Activated CD8-positive, alpha-beta T cell treated with anti-CD3 and anti-CD28 coated beads for 36 hours (primary cell): ENCODE measurements at regions not wholly inside any gene's neighbourhood (a gene's known extent, or its start where the extent isn't known, plus 50 kb on each side); places are given as distances from the start of the nearest gene placed in this dataset.

ENCODE experiments used
- ATAC-seq: fragments of 200-7000 bp; cut with Tn5 transposase; one replicate; pipeline ENCODE4 v1.10.0; 2021; ENCODE audit warnings: mild to moderate bottlenecking, moderate library complexity
- CTCF ChIA-PET: fragments of 350-600 bp; sonication (Branson Sonifier 250); formaldehyde crosslinking; loops from one replicate; lab custom pipeline; 2021; ENCODE audit warnings: antibody characterized with exemption; lab: Charles Lee
- POLR2A ChIA-PET: fragments of 350-600 bp; sonication (Branson Sonifier 250); formaldehyde crosslinking; loops from one replicate; lab custom pipeline; 2021; ENCODE audit warnings: antibody characterized with exemption; lab: Charles Lee
- DNase-seq: peaks from one replicate; pipeline ENCODE4 v3.0.0-alpha.2; 2020
- H3K27ac Mint-ChIP-seq: one replicate; pipeline ENCODE4 v1.8.0; 2021; ENCODE audit warnings: mild to moderate bottlenecking, mixed read lengths
- H3K27me3 Mint-ChIP-seq: one replicate; pipeline ENCODE4 v1.8.0; 2021; ENCODE audit warnings: mixed read lengths
- H3K36me3 Mint-ChIP-seq: one replicate; pipeline ENCODE4 v1.8.0; 2021; ENCODE audit warnings: low read depth, mixed read lengths
- H3K4me1 Mint-ChIP-seq: one replicate; pipeline ENCODE4 v1.8.0; 2021; ENCODE audit warnings: low read depth, mixed read lengths
- H3K4me3 Mint-ChIP-seq: one replicate; pipeline ENCODE4 v1.8.0; 2021; ENCODE audit warnings: mild to moderate bottlenecking, moderate library complexity, mixed read lengths
- H3K9me3 Mint-ChIP-seq: one replicate; pipeline ENCODE4 v1.8.0; 2021; ENCODE audit warnings: mixed read lengths
- intact Hi-C: fragments of 100-400 bp; cut with micrococcal nuclease; formaldehyde crosslinking; loops from one replicate; pipeline ENCODE4 v1.10.0; 2022
- TF ChIP-seq, protein P1 (sequence below): fragments of 200-600 bp; IDR thresholded peaks from one replicate; pipeline ENCODE4 v1.8.0; 2022; ENCODE audit warnings: antibody characterized with exemption, mild to moderate bottlenecking

DNA sequence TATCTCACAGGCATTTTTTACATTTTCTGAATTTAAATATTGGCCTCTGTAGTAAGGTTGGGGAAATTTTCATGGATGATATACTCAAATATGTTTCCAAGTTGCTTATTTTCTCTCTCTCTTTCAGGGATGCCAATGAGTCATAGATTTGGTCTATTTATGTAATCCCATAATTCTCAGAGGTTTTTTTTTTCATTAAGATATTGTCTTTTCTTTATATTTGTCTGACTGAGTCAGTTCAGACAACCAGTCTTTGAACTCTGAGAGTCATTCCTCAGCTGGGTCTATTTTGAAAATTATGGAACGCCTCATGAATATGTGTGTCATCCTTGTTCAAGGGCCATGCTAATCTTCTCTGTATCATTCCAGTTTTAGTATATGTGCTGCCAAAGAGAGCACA lies 223.2 kb downstream of the PCSK1 start:
- Mint-ChIP-seq H3K4me1 (no peaks in the 10 kb centered on the region), H3K4me3 (no peak overlapping the region), H3K9me3 (peaks cover 19% of the 10 kb centered on the region), H3K27me3 (peaks cover 22% of the 10 kb centered on the region), H3K27ac (no peak overlapping the region), H3K36me3 (peaks cover 1% of the 10 kb centered on the region)
- POLR2A ChIA-PET: no interaction called here
- DNase-seq (no peak), ATAC-seq (no peak)
- intact Hi-C loops: no loop called here
- TF ChIP-seq, protein P1, sequence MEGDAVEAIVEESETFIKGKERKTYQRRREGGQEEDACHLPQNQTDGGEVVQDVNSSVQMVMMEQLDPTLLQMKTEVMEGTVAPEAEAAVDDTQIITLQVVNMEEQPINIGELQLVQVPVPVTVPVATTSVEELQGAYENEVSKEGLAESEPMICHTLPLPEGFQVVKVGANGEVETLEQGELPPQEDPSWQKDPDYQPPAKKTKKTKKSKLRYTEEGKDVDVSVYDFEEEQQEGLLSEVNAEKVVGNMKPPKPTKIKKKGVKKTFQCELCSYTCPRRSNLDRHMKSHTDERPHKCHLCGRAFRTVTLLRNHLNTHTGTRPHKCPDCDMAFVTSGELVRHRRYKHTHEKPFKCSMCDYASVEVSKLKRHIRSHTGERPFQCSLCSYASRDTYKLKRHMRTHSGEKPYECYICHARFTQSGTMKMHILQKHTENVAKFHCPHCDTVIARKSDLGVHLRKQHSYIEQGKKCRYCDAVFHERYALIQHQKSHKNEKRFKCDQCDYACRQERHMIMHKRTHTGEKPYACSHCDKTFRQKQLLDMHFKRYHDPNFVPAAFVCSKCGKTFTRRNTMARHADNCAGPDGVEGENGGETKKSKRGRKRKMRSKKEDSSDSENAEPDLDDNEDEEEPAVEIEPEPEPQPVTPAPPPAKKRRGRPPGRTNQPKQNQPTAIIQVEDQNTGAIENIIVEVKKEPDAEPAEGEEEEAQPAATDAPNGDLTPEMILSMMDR: no peak
- CTCF ChIA-PET: no interaction called here

DNA sequence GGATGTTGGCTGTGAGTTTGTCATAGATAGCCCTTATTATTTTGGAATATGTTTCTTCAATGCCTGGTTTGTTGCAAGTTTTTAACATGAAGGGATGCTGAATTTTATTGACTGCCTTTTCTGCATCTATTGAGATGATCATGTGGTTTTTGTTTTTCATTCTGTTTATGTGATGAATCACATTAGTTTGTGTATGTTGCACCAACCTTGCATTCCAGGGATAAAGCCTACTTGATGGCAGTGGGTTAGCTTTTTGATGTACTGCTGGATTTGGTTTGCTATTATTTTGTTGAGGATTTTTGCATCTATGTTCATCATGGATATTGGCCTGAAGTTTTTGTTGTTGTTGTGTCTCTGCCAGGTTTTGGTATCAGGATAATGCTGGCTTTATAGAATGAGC lies 225.6 kb downstream of the PCSK1 start:
- intact Hi-C loops: no loop called here
- Mint-ChIP-seq H3K27ac (no peak overlapping the region), H3K27me3 (peaks cover 20% of the 10 kb centered on the region), H3K36me3 (peaks cover 1% of the 10 kb centered on the region), H3K9me3 (peaks cover 19% of the 10 kb centered on the region), H3K4me1 (no peaks in the 10 kb centered on the region), H3K4me3 (no peak overlapping the region)
- DNase-seq (no peak), ATAC-seq (no peak)
- POLR2A ChIA-PET: no interaction called here
- TF ChIP-seq, protein P1: no peak
- CTCF ChIA-PET: no interaction called here

DNA sequence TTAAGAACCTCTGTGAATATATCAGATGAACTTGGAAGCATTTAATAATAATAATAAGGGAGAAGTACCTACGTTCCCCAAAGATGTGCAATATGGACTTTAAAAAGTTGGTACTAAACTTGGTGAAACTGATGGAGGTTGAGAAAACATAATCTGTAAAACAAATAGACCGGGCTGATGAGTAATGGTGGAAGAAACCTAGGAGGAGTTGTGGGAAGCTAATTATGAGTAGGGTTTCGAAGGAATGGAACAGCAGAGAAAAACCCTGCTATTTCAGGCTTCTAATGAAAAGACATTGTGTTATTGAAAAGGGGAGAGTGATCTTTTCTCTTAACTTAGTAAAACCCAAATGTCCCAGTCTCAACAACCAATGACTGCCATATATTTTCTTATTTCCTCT lies 229.3 kb downstream of the PCSK1 start:
- Mint-ChIP-seq H3K9me3 (peaks cover 18% of the 10 kb centered on the region), H3K4me3 (no peak overlapping the region), H3K27me3 (peaks cover 22% of the 10 kb centered on the region), H3K36me3 (peaks cover 1% of the 10 kb centered on the region), H3K4me1 (no peaks in the 10 kb centered on the region), H3K27ac (no peak overlapping the region)
- ATAC-seq: no peak
- POLR2A ChIA-PET: no interaction called here
- DNase-seq: no peak
- CTCF ChIA-PET: no interaction called here
- intact Hi-C loops: no loop called here
- TF ChIP-seq, protein P1: no peak

DNA sequence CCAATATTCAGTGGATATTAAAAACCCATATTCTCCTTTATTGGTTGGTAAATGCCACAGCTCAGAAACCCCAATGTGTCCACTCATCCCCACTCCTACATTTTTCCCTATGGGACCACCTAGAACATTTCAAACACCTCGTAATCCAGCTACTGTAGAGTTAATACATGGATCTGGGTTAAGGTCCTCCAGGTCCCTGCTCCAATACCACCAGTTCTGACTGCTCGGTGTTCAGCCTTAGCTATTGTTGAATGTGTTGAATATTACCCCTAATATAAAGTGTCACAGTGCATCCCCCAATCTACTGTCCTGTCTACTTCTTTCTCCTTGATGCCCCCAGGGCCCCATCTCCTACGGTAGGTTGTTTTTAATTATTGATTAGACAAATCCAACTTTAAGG lies 231.5 kb downstream of the PCSK1 start:
- H3K27me3 Mint-ChIP-seq: peaks cover 21% of the 10 kb centered on the region
- H3K36me3 Mint-ChIP-seq: no peaks in the 10 kb centered on the region
- ChIA-PET POLR2A (no interaction called here), CTCF (no interaction called here)
- ATAC-seq (no peak), DNase-seq (no peak)
- H3K27ac Mint-ChIP-seq: no peak overlapping the region
- intact Hi-C loops: no loop called here
- no peaks in the 10 kb centered on the region for H3K4me1 Mint-ChIP-seq
- no peak overlapping the region for H3K4me3 Mint-ChIP-seq
- TF ChIP-seq, protein P1: no peak
- H3K9me3 Mint-ChIP-seq: no peaks in the 10 kb centered on the region

DNA sequence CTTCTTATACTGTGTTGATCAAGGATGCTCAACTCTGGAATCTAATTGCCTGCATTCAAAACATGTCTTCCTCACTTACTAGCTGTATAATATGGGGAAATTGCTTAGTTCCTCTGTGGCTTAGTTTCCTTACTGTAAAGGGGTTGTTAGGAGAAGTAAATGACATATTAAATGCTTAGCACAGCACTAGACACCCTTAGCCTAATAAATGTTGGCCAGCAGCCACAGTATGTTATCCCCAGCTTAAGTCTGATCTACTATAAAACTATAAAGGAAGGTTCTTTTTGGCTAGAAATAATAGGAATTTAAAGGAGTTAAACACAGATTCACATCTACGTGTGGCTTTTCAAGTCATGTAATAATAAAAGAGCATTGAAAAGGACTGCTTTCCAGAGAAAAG lies 232.4 kb downstream of the PCSK1 start:
- CTCF ChIA-PET: interaction anchor here (0.9 kb wide), 1 partner anchor 135 kb away, joined by 3 read pairs; no protein-coding TSS in a partner anchor
- no peaks in the 10 kb centered on the region for H3K36me3 Mint-ChIP-seq
- TF ChIP-seq, protein P1: no peak
- no peak overlapping the region for H3K27ac Mint-ChIP-seq
- POLR2A ChIA-PET: no interaction called here
- no peaks in the 10 kb centered on the region for H3K4me1 Mint-ChIP-seq
- no peaks in the 10 kb centered on the region for H3K9me3 Mint-ChIP-seq
- H3K27me3 Mint-ChIP-seq: peaks cover 23% of the 10 kb centered on the region
- ATAC-seq (no peak), DNase-seq (no peak)
- intact Hi-C loops: no loop called here
- H3K4me3 Mint-ChIP-seq: no peak overlapping the region
